Left ventricle myocardium inferior (tissue), 1 donor: ENCODE measurements at regions not wholly inside any gene's neighbourhood (a gene's known extent, or its start where the extent isn't known, plus 50 kb on each side); places are given as distances from the start of the nearest gene placed in this dataset.

Experiments
- DNase-seq: peaks from one replicate; pipeline ENCODE4 v3.0.0-alpha.2; 2020
- H3K27ac ChIP-seq: fragments of 200-600 bp; replicated peaks from 2 replicates; pipeline ENCODE4 v1.8.0; 2021
- H3K27me3 ChIP-seq: fragments of 200-600 bp; 2 replicates; pipeline ENCODE4 v1.8.0; 2021; ENCODE audit warnings: low read depth
- H3K36me3 ChIP-seq: fragments of 200-600 bp; 2 replicates; pipeline ENCODE4 v1.8.0; 2021
- H3K4me1 ChIP-seq: fragments of 200-600 bp; 2 replicates; pipeline ENCODE4 v1.8.0; 2021
- H3K4me3 ChIP-seq: fragments of 200-600 bp; 2 replicates; pipeline ENCODE4 v1.8.0; 2021; ENCODE audit warnings: mild to moderate bottlenecking, moderate library complexity
- H3K9me3 ChIP-seq: fragments of 200-600 bp; replicated peaks from 2 replicates; pipeline ENCODE4 v1.8.0; 2021
- CTCF ChIP-seq: fragments of 200-600 bp; IDR thresholded peaks from 2 replicates; pipeline ENCODE4 v1.8.0; 2021; ENCODE audit warnings: antibody characterized with exemption, mild to moderate bottlenecking, borderline replicate concordance
- intact Hi-C: fragments of 100-400 bp; cut with micrococcal nuclease; formaldehyde crosslinking; loops from one replicate; pipeline ENCODE4 v1.11.0; 2022
- donor health status: DM: no; HTN: yes; CAD: no; lungs with severe emphysema.

DNA sequence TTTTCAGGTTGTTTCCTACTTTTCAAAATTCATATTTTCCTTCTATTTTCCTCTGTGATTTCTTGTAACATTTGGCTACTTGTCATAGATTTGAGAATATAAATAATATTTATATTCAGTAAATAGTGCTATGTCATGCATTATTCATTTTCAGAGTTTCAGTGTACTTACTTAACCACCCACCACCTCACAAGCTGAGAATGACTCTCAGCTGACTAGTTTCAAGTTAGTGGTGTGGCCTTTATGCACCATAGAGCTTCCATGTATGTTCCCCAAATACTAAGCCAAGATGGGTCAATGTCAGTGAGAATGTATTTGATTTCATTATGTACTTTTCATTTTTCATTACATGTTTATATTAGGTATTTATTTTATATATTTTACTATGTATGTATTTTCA is 56.9 kb upstream of the RGS1 start:
- no peak for TF ChIP-seq CTCF
- H3K9me3 ChIP-seq, result no peaks in the 10 kb centered on the region
- H3K4me3 ChIP-seq, result no peak overlapping the region
- H3K4me1 ChIP-seq, result peaks cover 8% of the 10 kb centered on the region
- DNase-seq, result no peak
- intact Hi-C loops, result no loop called here
- no peaks in the 10 kb centered on the region for H3K36me3 ChIP-seq
- H3K27ac ChIP-seq, result no peak overlapping the region
- no peaks in the 10 kb centered on the region for H3K27me3 ChIP-seq

DNA sequence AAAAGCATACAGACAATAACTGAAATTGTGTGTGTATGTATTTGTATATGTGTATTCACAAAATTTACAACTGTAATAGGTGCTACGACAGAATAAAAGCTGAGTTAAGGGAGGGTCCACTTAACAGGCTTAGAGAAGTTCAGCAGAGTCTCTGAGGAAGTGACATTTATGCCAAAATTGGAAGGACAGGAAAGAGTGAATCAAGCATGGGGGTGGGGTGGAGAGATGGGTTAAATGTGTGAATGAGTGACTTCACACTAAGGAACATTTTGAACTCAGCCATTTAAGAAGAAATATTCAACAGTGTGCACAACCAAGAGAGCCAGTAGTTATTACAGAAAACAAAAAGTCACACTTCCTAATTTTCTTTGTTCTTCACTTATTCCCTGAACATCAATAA is 53.8 kb upstream of the RGS1 start:
- DNase-seq, result no peak
- Histone ChIP-seq H3K4me1 (peaks cover 19% of the 10 kb centered on the region), H3K36me3 (no peaks in the 10 kb centered on the region), H3K27me3 (no peaks in the 10 kb centered on the region), H3K9me3 (no peaks in the 10 kb centered on the region), H3K4me3 (no peak overlapping the region), H3K27ac (no peak overlapping the region)
- no peak for TF ChIP-seq CTCF
- intact Hi-C loops, result no loop called here

GRCh38 chr1:192522673-192523072 is 52.9 kb upstream of the RGS1 start:
- Histone ChIP-seq H3K4me3 (no peak overlapping the region), H3K27ac (no peak overlapping the region), H3K9me3 (no peaks in the 10 kb centered on the region), H3K4me1 (peaks cover 19% of the 10 kb centered on the region), H3K27me3 (no peaks in the 10 kb centered on the region), H3K36me3 (no peaks in the 10 kb centered on the region)
- TF ChIP-seq CTCF, result no peak
- DNase-seq, result no peak
- intact Hi-C loops, result no loop called here

DNA sequence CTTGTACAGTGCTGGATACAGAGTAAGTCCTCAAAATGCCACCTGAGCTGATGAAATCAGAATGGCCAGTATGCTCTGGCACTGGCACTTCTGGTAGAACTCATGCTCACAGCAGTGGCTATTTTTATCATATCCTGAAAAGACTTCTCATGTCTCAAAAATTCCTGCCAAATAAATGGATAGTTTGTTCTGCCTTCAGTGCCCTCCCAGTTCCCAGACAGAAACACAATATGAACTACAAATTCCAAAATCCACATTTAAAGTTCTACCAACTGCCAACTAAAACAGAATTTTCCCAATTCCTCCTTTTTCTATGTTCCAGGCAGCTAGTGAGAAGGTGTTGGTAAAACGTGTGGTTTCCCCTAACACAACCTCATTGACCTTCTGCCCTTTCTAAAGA is 51.4 kb upstream of the RGS1 start:
- Histone ChIP-seq H3K4me1 (peaks cover 19% of the 10 kb centered on the region), H3K27ac (no peak overlapping the region), H3K36me3 (no peaks in the 10 kb centered on the region), H3K4me3 (no peak overlapping the region), H3K9me3 (no peaks in the 10 kb centered on the region), H3K27me3 (no peaks in the 10 kb centered on the region)
- intact Hi-C loops, result no loop called here
- no peak for TF ChIP-seq CTCF
- no peak for DNase-seq
